CD4-positive, alpha-beta T cell (primary cell): ENCODE measurements at regions not wholly inside any gene's neighbourhood (a gene's known extent, or its start where the extent isn't known, plus 50 kb on each side); places are given as distances from the start of the nearest gene placed in this dataset.

Experiments
- ATAC-seq: fragments of 200-7000 bp; cut with Tn5 transposase; one replicate; pipeline ENCODE4 v1.10.0; 2022; ENCODE audit warnings: mild to moderate bottlenecking; ENCODE audit not compliant: poor library complexity
- CTCF ChIA-PET: fragments of 350-600 bp; sonication (Branson Sonifier 250); formaldehyde crosslinking; loops from one replicate; lab custom pipeline; 2021; ENCODE audit warnings: antibody characterized with exemption, inconsistent platforms; lab: Charles Lee
- POLR2A ChIA-PET: fragments of 350-600 bp; sonication (Branson Sonifier 250); formaldehyde crosslinking; loops from one replicate; lab custom pipeline; 2021; ENCODE audit warnings: antibody characterized with exemption, inconsistent platforms; lab: Charles Lee
- DNase-seq, 14 experiments: peaks; one replicate each; pipeline ENCODE4 v3.0.0-alpha.2; 2013 to 2020; ENCODE audit warnings: mixed read lengths in 2 of 14
- H3K27ac ChIP-seq, 2 donors: one replicate each; pipeline versions ENCODE4 v1.5.1 to v1.7.0; 2013; ENCODE audit warnings: low read length in 2 of 2, low read depth in 1 of 2, mild to moderate bottlenecking in 1 of 2
- H3K27me3 ChIP-seq, 2 experiments: 1 replicate in 1 of 2; 2 replicates in 1 of 2; pipeline versions ENCODE4 v1.6.1 to v1.7.0; 2013; ENCODE audit warnings: low read length in 2 of 2, control low read depth in 1 of 2, mild to moderate bottlenecking in 1 of 2, moderate library complexity in 1 of 2; ENCODE audit not compliant: insufficient read depth in 2 of 2, control insufficient read depth in 1 of 2
- H3K36me3 ChIP-seq: one replicate; pipeline ENCODE4 v1.6.1; 2013; ENCODE audit warnings: low read length, control low read depth; ENCODE audit not compliant: insufficient read depth
- H3K4me1 ChIP-seq: one replicate; pipeline ENCODE4 v1.6.1; 2013; ENCODE audit warnings: low read length, control low read depth; ENCODE audit not compliant: insufficient read depth
- H3K4me3 ChIP-seq: one replicate; pipeline ENCODE4 v1.5.1; 2013; ENCODE audit warnings: mild to moderate bottlenecking, low read length, moderate library complexity
- H3K9me3 ChIP-seq, 2 experiments: 1 replicate in 1 of 2; 2 replicates in 1 of 2; pipeline versions ENCODE4 v1.6.1 to v1.7.0; 2013; ENCODE audit warnings: low read length in 2 of 2, mild to moderate bottlenecking in 2 of 2, control low read depth in 1 of 2, moderate library complexity in 1 of 2; ENCODE audit not compliant: control insufficient read depth in 1 of 2, insufficient read depth in 1 of 2
- H3K27ac Mint-ChIP-seq: one replicate; pipeline ENCODE4 v1.8.0; 2020; ENCODE audit warnings: mixed read lengths
- H3K27me3 Mint-ChIP-seq: one replicate; pipeline ENCODE4 v1.8.0; 2021; ENCODE audit warnings: mixed read lengths
- H3K36me3 Mint-ChIP-seq: one replicate; pipeline ENCODE4 v1.8.0; 2021; ENCODE audit warnings: low read depth, mixed read lengths
- H3K4me1 Mint-ChIP-seq: one replicate; pipeline ENCODE4 v1.8.0; 2021; ENCODE audit warnings: low read depth, mixed read lengths
- H3K4me3 Mint-ChIP-seq: one replicate; pipeline ENCODE4 v1.8.0; 2020; ENCODE audit warnings: mild to moderate bottlenecking, mixed read lengths
- H3K9me3 Mint-ChIP-seq: one replicate; pipeline ENCODE4 v1.8.0; 2020; ENCODE audit warnings: mixed read lengths
- CTCF ChIP-seq: fragments of 200-600 bp; IDR thresholded peaks from one replicate; pipeline ENCODE4 v1.8.0; 2022; ENCODE audit warnings: antibody characterized with exemption, mild to moderate bottlenecking
- intact Hi-C, 2 experiments: fragments of 100-400 bp; cut with DNase I in 1 of 2; cut with micrococcal nuclease in 1 of 2; formaldehyde crosslinking; loops; one replicate each; pipeline versions ENCODE4 v1.15.1 to v1.9.0; 2023 to 2025; cut with DNase I, micrococcal nuclease

- no peak overlapping the region for H3K27ac Mint-ChIP-seq
- no peaks in the 10 kb centered on the region for H3K9me3 ChIP-seq
- H3K4me1 Mint-ChIP-seq, result no peaks in the 10 kb centered on the region
- TF ChIP-seq CTCF, result no peak
- H3K27me3 ChIP-seq, result peaks cover 4 to 11% of the 10 kb centered on the region in 2 experiments
- H3K9me3 Mint-ChIP-seq, result no peaks in the 10 kb centered on the region
- no peak for ATAC-seq
- intact Hi-C loops, result no loop called here
- H3K27ac ChIP-seq, result no peak overlapping the region
- peaks cover 31% of the 10 kb centered on the region for H3K27me3 Mint-ChIP-seq
- no peaks in the 10 kb centered on the region for H3K36me3 Mint-ChIP-seq
- CTCF ChIA-PET, result no interaction called here
- no peaks in the 10 kb centered on the region for H3K4me1 ChIP-seq
- no peaks in the 10 kb centered on the region for H3K36me3 ChIP-seq
- H3K4me3 Mint-ChIP-seq, result no peak overlapping the region
- POLR2A ChIA-PET, result no interaction called here
- DNase-seq, result no peak
- no peak overlapping the region for H3K4me3 ChIP-seq
These were observed 124.6 kb upstream of the CYP1B1 start for GRCh38 chr2:38200598-38200997.

GRCh38 chr2:38199127-38199526, 123.2 kb upstream of the CYP1B1 start:
- Mint-ChIP-seq H3K4me3 (no peak overlapping the region), H3K36me3 (no peaks in the 10 kb centered on the region), H3K27me3 (peaks cover 17% of the 10 kb centered on the region), H3K27ac (no peak overlapping the region), H3K9me3 (no peaks in the 10 kb centered on the region), H3K4me1 (no peaks in the 10 kb centered on the region)
- Histone ChIP-seq H3K27me3 (peaks cover 0 to 11% of the 10 kb centered on the region in 2 experiments), H3K4me1 (no peaks in the 10 kb centered on the region), H3K36me3 (no peaks in the 10 kb centered on the region), H3K27ac (no peak overlapping the region), H3K9me3 (no peaks in the 10 kb centered on the region), H3K4me3 (no peak overlapping the region)
- CTCF ChIA-PET, result no interaction called here
- no peak for TF ChIP-seq CTCF
- DNase-seq, result no peak
- ATAC-seq, result no peak
- POLR2A ChIA-PET, result no interaction called here
- intact Hi-C loops, result no loop called here

GRCh38 chr2:38194751-38195150, 118.8 kb upstream of the CYP1B1 start:
- H3K27ac ChIP-seq, result no peak overlapping the region
- no peaks in the 10 kb centered on the region for H3K9me3 ChIP-seq
- Mint-ChIP-seq H3K27me3 (no peaks in the 10 kb centered on the region), H3K9me3 (no peaks in the 10 kb centered on the region), H3K27ac (no peak overlapping the region), H3K4me3 (no peak overlapping the region), H3K36me3 (no peaks in the 10 kb centered on the region), H3K4me1 (peaks cover 10% of the 10 kb centered on the region)
- intact Hi-C loops, result no loop called here
- DNase-seq, result peak in 1 of 14 experiments; percentile 16
- no peaks in the 10 kb centered on the region for H3K27me3 ChIP-seq
- no peak overlapping the region for H3K4me3 ChIP-seq
- CTCF ChIA-PET, result no interaction called here
- POLR2A ChIA-PET, result no interaction called here
- TF ChIP-seq CTCF, result no peak
- no peak for ATAC-seq
- no peaks in the 10 kb centered on the region for H3K4me1 ChIP-seq
- H3K36me3 ChIP-seq, result no peaks in the 10 kb centered on the region
